GM12864 (cell line): ENCODE measurements at regions not wholly inside any gene's neighbourhood (a gene's known extent, or its start where the extent isn't known, plus 50 kb on each side); places are given as distances from the start of the nearest gene placed in this dataset.
"Not testable (repeated sequence)": the region's sequence is repeated elsewhere in the genome, so short reads cannot be mapped to it uniquely, and the experiment has no call there.

Experiments
- DNase-seq: peaks from one replicate; pipeline ENCODE4 v3.0.0-alpha.2; 2011; ENCODE audit warnings: low read depth
- H3K4me3 ChIP-seq: 2 replicates; pipeline ENCODE4 v1.5.1; 2011; ENCODE audit warnings: mild to moderate bottlenecking, low read depth, low read length, control low read depth
- TF ChIP-seq, protein P1 (sequence below): IDR thresholded peaks from 2 replicates; pipeline ENCODE4 v1.5.1; 2011; ENCODE audit warnings: low read depth, mild to moderate bottlenecking, moderate library complexity, low read length, control low read depth, inconsistent platforms; ENCODE audit errors: missing control alignments

DNA sequence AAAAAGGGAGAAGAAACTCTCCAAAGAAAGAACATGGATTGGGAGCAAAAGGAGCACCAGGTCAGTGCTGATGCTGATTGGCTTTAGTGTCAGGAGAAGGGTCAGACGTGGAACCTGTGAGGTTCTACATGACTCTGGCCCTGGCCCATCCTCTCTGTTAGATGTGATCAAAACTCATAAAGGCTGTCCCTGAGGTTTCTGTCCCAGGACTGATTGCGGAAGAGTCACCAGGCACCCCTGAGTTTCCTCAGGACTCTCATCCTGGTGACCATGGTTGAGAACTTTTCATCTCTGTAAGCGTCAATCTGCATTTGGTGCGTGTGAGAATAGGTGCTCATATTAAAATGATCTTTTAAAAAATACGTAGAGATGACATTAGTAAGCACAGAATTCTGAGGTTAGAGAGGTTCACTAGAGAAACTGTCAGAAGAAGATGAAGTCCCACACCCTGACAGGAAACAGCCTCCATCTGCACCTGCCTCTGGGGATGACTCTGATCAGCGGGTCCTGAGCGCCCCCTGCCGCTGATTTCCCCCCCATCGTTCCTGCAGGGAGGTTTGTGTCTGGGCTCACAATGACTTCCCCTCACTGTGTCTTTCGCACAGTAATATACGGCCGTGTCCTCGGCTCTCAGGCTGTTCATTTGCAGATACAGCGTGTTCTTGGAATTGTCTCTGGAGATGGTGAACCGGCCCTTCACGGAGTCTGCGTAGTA lies 741.8 kb downstream of the TMEM121 start:
- TF ChIP-seq, protein P1, sequence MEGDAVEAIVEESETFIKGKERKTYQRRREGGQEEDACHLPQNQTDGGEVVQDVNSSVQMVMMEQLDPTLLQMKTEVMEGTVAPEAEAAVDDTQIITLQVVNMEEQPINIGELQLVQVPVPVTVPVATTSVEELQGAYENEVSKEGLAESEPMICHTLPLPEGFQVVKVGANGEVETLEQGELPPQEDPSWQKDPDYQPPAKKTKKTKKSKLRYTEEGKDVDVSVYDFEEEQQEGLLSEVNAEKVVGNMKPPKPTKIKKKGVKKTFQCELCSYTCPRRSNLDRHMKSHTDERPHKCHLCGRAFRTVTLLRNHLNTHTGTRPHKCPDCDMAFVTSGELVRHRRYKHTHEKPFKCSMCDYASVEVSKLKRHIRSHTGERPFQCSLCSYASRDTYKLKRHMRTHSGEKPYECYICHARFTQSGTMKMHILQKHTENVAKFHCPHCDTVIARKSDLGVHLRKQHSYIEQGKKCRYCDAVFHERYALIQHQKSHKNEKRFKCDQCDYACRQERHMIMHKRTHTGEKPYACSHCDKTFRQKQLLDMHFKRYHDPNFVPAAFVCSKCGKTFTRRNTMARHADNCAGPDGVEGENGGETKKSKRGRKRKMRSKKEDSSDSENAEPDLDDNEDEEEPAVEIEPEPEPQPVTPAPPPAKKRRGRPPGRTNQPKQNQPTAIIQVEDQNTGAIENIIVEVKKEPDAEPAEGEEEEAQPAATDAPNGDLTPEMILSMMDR: no peak
- no peak for DNase-seq
- H3K4me3 ChIP-seq: no peak overlapping the region

DNA sequence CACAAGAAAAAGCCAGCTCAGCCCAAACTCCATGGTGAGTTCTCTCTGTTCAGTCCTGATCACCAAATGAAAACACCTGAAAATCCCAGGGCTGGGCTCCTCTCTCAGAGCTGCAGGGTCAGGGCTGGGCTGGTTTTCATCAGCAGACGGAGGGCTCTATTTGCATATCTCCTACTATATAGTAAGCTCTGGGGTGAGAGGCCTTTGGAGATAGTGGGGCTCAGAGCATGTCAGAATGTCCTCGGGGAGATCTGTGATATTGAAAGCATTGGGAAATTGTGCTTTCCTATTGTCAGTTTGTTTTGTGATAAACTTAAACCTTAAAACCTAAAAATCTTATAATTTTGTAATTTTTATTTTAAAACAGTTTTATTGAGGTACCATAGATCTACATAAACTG lies 742.6 kb downstream of the TMEM121 start:
- no peak overlapping the region for H3K4me3 ChIP-seq
- DNase-seq: no peak
- TF ChIP-seq, protein P1: no peak

DNA sequence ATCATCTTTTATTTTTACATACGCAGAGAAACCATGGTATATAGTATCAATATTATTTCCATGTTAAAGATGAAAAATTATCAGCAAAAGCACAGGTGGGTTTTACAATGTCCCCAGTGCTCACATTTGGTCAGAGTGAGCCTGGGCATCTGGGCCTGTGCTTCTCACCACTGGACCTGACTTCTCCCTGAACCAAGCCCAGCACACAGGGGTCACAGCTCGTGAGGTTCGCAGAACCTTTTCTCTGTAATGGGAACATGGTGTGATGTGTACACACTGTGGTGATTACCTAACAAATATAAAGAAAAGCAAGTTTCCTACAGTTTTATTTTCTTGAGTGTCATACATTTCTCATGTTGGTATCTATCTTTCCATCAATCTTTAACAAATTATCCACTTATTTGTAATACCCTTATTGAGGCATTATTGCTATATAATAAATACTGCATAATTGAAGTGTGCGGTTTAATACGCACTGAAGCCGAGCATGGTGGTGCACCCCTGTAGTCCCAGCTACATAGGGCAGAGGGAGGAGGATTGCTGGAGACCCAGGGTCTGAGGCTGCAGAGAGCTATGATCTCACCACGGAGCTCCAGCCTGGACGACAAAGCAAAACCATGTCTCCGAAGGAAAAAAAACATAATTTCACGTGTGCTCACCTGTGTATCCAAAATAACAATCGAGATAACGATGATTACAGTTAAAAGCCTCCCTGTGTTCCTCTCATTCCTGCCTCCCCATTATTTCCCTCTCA lies 743.2 kb downstream of the TMEM121 start:
- no peak overlapping the region for H3K4me3 ChIP-seq
- TF ChIP-seq, protein P1: no peak
- no peak for DNase-seq

DNA sequence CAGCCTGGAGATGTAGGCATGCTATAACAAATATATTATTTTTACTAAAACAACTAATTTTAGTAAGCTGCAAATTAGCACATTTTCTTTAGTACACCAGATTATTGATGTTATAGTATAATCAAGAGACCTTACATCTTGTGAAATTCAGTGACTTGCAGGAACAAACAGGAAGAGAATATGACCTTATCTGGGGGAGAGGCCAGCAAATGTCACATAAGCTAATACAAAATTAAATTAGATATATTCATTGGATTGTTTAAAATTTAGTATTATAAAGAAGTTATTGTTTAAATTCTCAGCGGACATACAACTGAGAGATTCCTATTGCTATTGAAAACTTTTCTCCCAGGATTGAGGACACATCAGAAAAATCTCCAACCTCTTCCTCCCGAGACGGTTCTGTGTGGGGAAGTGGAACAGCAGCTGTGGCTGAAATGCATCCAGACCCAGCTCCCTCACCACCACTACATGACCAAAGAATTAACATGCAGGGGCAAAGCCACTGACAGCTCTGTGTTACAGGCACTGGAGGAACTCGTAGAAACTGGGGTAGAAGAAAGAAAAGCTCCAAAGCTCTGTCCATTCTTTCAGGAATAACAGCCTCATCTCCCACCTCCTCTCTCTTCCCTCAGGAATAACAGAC lies 744.2 kb downstream of the TMEM121 start:
- not testable (repeated sequence) for DNase-seq, H3K4me3 ChIP-seq

DNA sequence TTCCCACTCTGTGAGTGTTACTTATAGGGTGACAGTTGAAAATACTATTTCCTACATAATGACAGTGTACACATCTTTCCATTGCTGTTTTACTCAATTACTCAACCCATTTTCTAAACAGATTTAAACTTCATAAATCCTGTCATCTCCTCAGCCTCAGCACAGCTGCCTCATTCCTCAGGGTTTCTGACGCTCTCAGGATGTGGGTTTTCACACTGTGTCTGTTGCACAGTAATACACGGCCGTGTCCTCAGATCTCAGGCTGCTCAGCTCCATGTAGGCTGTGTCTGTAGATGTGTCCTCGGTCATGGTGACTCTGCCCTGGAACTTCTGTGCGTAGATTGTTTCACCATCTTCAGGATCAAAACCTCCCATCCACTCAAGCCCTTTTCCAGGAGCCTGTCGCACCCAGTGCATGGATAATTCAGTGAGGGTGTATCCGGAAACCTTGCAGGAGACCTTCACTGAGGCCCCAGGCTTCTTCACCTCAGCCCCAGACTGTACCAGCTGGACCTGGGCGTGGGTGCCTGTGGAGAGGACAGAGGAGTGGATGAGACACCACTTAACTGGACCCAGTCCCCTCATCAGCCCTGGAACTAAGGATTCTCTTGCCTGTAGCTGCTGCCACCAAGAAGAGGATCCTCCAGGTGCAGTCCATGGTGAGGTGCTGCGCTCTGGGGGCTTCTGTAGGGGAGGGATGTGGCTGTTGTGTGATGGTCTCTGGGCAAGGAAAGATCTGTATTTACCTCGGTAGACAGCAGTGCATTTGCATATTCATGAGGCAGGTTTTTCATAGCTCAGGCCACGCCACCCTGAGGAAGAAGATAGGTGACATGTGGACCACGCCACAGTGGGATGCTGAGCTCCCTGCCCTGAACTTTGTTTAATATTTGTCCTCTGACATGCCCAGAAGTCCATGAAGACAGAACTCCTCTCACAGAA lies 750.2 kb downstream of the TMEM121 start:
- no peak for DNase-seq
- TF ChIP-seq, protein P1: no peak
- no peak overlapping the region for H3K4me3 ChIP-seq

DNA sequence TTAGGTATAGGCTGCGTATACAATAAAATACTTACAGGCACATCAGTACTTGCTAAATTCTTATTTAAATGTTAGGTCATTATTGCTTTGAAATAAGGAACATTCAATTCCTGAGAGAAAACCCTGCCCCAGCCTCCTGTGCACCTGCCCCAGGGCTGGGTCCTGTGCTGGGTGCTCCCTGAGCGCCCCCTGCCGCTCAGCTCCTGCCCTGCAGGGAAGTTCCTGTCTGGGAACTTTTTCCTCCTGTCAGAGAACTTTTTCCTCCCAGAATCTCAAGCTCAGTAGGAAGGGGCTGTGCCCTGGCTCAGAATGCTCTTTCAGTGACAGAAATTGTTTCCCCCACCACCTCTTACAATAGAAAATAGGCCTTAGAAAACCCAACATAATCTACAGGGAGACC lies 751.1 kb downstream of the TMEM121 start:
- no peak overlapping the region for H3K4me3 ChIP-seq
- no peak for DNase-seq

More for the DNA sequence above, 751.1 kb downstream of the TMEM121 start:
- TF ChIP-seq, protein P1: peak; percentile 70
